SK-N-MC (cell line): ENCODE measurements at regions not wholly inside any gene's neighbourhood (a gene's known extent, or its start where the extent isn't known, plus 50 kb on each side); places are given as distances from the start of the nearest gene placed in this dataset.
"Not testable (repeated sequence)": the region's sequence is repeated elsewhere in the genome, so short reads cannot be mapped to it uniquely, and the experiment has no call there.

Source experiments
- EZH2 ChIP-seq: fragments of 200-600 bp; sonication (generic); IDR thresholded peaks from one replicate; pipeline ENCODE4 v1.6.1; 2017; ENCODE audit warnings: antibody characterized with exemption
- POLR2AphosphoS5 ChIP-seq: IDR thresholded peaks from 2 replicates; pipeline ENCODE4 v1.6.1; 2012; ENCODE audit warnings: mild to moderate bottlenecking, low read depth, low read length, borderline replicate concordance

GRCh38 chr4:133266966-133267365 lies 117.9 kb downstream of the PCDH10 start:
- not testable (repeated sequence) for TF ChIP-seq POLR2AphosphoS5, EZH2
